ENCODE measurements at regions not wholly inside any gene's neighbourhood (a gene's known extent, or its start where the extent isn't known, plus 50 kb on each side); places are given as distances from the start of the nearest gene placed in this dataset.

DNA sequence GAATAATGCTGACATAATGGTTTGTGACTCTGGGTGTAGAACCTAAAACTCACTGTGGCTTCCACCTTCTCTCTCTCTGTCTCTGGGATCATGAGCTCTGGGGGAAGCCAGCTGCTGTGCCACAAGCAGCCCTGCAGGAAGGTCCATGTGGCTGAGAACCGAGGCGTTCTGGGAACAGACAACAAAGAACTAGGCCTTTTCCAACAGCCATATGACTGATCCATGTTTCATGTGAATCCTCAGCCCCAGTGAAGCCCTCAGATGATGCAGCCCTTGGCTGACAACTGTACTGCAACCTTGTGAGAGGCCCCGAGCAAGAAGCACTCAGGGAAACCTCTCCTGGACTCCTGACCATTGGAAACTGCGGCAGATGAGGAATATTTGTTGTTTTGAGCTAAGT lies 56.6 kb downstream of the HLA-G start:
- no peak for DNase-seq (ENCODE audit: low spot score)

DNA sequence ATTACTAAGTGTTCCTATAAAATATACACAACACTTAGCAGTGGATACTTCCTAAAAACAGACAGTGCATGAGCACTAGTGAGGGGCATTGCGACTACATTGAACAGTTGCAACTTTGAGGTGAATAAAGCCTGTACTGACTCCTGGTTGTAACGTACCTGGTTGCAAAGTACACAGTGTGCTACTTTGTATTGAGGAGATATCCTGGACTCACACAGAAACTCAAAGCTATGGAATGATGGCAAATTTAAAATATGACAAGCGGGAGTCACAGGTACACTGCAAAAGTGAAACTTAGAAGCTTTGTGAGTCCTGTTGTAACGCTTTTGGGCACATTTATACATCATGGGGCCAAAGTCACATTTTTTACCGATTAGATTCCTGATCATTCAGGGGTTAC lies 55.6 kb upstream of the HLA-A start:
- DNase-seq (ENCODE audit: low spot score): no peak

DNA sequence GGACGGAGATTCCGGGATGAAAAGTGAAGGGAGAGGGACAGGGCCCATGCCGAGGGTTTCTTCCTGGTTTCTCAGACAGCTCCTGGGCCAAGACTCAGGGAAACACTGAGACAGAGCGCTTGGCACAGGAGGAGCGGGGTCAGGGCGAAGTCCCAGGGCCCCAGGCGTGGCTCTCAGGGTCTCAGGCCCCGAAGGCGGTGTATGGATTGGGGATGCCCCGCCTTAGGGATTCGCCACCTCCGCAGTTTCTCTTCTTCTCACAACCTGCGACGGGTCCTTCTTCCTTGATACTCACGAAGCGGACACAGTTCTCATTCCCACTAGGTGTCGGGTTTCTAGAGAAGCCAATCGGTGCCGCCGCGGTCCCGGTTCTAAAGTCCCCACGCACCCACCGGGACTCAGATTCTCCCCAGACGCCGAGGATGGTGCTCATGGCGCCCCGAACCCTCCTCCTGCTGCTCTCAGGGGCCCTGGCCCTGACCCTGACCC lies 55.0 kb upstream of the HLA-A start:
- peak; percentile 27 for DNase-seq (ENCODE audit: low spot score)

DNA sequence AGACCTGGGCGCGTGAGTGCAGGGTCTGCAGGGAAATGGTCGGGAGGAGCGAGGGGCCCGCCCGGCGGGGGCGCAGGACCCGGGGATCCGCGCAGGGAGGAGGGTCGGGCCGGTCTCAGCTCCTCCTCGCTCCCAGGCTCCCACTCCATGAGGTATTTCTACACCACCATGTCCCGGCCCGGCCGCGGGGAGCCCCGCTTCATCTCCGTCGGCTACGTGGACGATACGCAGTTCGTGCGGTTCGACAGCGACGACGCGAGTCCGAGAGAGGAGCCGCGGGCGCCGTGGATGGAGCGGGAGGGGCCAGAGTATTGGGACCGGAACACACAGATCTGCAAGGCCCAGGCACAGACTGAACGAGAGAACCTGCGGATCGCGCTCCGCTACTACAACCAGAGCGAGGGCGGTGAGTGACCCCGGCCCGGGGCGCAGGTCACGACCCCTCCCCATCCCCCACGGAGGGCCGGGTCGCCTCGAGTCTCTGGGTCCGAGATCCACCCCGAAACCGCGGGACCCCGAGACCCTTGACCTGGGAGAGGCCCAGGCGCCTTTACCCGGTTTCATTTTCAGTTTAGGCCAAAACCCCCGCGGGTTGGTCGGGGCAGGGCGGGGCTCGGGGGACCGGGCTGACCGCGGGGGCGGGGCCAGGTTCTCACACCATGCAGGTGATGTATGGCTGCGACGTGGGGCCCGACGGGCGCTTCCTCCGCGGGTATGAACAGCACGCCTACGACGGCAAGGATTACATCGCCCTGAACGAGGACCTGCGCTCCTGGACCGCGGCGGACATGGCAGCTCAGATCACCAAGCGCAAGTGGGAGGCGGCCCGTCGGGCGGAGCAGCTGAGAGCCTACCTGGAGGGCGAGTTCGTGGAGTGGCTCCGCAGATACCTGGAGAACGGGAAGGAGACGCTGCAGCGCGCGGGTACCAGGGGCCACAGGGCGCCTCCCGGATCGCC lies 54.2 kb upstream of the HLA-A start:
- DNase-seq (ENCODE audit: low spot score): peak; percentile 51

Data from AG08395 (cell line).